ENCODE measurements at regions not wholly inside any gene's neighbourhood (a gene's known extent, or its start where the extent isn't known, plus 50 kb on each side); places are given as distances from the start of the nearest gene placed in this dataset.

DNA sequence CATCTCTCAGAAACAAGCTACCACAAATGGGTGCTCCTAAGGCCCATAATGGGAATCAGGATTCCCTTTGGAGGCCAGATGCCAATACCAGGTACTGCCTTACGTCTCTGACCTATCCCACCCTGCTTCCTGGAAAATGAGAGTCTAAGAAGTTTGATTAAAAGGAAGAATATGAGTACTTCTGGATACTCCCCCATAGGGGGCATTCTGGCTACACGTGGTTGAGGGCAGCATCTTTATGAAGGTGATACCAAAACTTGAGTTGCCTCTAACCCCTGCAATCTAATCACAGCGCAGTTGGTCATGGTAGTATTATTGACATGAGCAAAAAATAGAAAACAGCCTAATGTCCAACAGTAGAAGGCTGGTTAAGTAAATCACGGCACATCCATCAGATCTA, 184.2 kb upstream of the LHX5 start:
- Histone ChIP-seq H4K20me1 (ENCODE audit: insufficient read depth, low read length) (no peaks in the 10 kb centered on the region), H3K36me3 (replicated peaks; ENCODE audit: insufficient read depth, low read length) (no peaks in the 10 kb centered on the region), H3K9me3 (replicated peaks; ENCODE audit: insufficient read depth, low read length) (no peaks in the 10 kb centered on the region), H3K79me2 (ENCODE audit: low read length) (no peaks in the 10 kb centered on the region), H3K27me3 (replicated peaks; ENCODE audit: insufficient read depth, low read length) (no peaks in the 10 kb centered on the region), H3K27ac (ENCODE audit: low read length) (no peak overlapping the region), H3K9ac (ENCODE audit: low read length) (no peak overlapping the region), H3K4me1 (ENCODE audit: low read length) (no peaks in the 10 kb centered on the region), H3K9me2 (replicated peaks; ENCODE audit: insufficient read depth, low read length) (no peaks in the 10 kb centered on the region), H3K4me2 (ENCODE audit: low read depth, low read length) (no peak overlapping the region), H3K4me3 (ENCODE audit: low read length) (no peak overlapping the region), H2AFZ (ENCODE audit: low read length) (no peak overlapping the region), H3F3A (ENCODE audit: insufficient read depth, low read length) (no peaks in the 10 kb centered on the region)
- no peak for DNase-seq
- TF ChIP-seq, protein P1, sequence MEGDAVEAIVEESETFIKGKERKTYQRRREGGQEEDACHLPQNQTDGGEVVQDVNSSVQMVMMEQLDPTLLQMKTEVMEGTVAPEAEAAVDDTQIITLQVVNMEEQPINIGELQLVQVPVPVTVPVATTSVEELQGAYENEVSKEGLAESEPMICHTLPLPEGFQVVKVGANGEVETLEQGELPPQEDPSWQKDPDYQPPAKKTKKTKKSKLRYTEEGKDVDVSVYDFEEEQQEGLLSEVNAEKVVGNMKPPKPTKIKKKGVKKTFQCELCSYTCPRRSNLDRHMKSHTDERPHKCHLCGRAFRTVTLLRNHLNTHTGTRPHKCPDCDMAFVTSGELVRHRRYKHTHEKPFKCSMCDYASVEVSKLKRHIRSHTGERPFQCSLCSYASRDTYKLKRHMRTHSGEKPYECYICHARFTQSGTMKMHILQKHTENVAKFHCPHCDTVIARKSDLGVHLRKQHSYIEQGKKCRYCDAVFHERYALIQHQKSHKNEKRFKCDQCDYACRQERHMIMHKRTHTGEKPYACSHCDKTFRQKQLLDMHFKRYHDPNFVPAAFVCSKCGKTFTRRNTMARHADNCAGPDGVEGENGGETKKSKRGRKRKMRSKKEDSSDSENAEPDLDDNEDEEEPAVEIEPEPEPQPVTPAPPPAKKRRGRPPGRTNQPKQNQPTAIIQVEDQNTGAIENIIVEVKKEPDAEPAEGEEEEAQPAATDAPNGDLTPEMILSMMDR (IDR thresholded peaks at IDR 0.05; ENCODE audit: low read length): no peak
- TF ChIP-seq EZH2phosphoT487 (IDR thresholded peaks at IDR 0.05; ENCODE audit: low read length) (no peak), EZH2 (optimal IDR thresholded peaks at IDR 0.05; ENCODE audit: low read depth, low read length) (no peak)

DNA sequence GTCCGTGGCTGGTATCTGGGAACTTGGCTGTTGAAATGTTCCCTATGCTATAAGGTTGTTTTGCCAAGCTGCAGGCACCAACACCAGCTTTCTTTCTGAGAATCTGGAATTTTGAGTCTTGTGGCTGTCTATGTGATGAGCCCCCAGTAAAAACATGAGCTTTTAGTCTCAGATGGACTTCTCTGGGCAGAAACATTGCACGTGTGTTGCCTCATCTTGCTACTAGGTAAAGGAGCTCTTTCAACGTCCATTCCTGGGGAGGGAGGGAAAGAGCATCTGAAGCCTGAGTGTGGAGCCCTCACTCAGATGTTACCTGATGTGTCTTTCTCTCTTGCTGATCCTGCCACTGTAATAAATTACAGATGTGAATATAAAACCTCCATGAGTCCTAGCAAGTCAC, 183.8 kb upstream of the LHX5 start:
- H3K4me3 ChIP-seq (ENCODE audit: low read length): no peak overlapping the region
- H3K9me2 ChIP-seq (replicated peaks; ENCODE audit: insufficient read depth, low read length): no peaks in the 10 kb centered on the region
- TF ChIP-seq, protein P1 (IDR thresholded peaks at IDR 0.05; ENCODE audit: low read length): no peak
- DNase-seq: no peak
- H3K79me2 ChIP-seq (ENCODE audit: low read length): no peaks in the 10 kb centered on the region
- H3F3A ChIP-seq (ENCODE audit: insufficient read depth, low read length): no peaks in the 10 kb centered on the region
- H3K36me3 ChIP-seq (replicated peaks; ENCODE audit: insufficient read depth, low read length): no peaks in the 10 kb centered on the region
- no peak overlapping the region for H3K27ac ChIP-seq (ENCODE audit: low read length)
- H4K20me1 ChIP-seq (ENCODE audit: insufficient read depth, low read length): no peaks in the 10 kb centered on the region
- H2AFZ ChIP-seq (ENCODE audit: low read length): no peak overlapping the region
- no peak overlapping the region for H3K4me2 ChIP-seq (ENCODE audit: low read depth, low read length)
- no peaks in the 10 kb centered on the region for H3K9me3 ChIP-seq (replicated peaks; ENCODE audit: insufficient read depth, low read length)
- H3K9ac ChIP-seq (ENCODE audit: low read length): no peak overlapping the region
- H3K4me1 ChIP-seq (ENCODE audit: low read length): no peaks in the 10 kb centered on the region
- no peaks in the 10 kb centered on the region for H3K27me3 ChIP-seq (replicated peaks; ENCODE audit: insufficient read depth, low read length)

DNA sequence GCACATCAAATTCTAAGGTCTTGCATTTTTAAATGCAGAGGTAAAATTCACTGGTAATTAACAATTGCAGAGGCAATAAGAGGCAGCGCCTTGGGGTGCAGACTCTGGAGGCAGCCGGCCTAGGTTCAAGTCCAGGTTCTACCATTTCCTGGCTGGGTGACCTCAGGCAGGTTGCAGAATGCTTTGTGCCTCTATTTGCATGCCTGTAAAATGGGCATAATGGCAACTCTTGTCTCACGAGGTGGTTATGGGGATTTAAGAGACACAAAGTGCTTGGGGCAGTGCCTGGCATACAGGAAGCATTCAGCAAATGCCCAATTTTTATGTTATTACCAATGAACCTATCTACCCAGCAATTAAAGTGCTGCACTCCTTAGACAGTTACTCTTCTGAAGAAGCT, 180.0 kb upstream of the LHX5 start:
- Histone ChIP-seq H4K20me1 (ENCODE audit: insufficient read depth, low read length) (no peaks in the 10 kb centered on the region), H3K4me2 (ENCODE audit: low read depth, low read length) (no peak overlapping the region), H3K27me3 (replicated peaks; ENCODE audit: insufficient read depth, low read length) (no peaks in the 10 kb centered on the region; the same call in 1 of the 2 replicates), H3K27ac (ENCODE audit: low read length) (no peak overlapping the region), H3K9me3 (replicated peaks; ENCODE audit: insufficient read depth, low read length) (no peaks in the 10 kb centered on the region), H3K9me2 (replicated peaks; ENCODE audit: insufficient read depth, low read length) (no peaks in the 10 kb centered on the region), H3K9ac (ENCODE audit: low read length) (no peak overlapping the region), H3F3A (ENCODE audit: insufficient read depth, low read length) (no peaks in the 10 kb centered on the region), H3K36me3 (replicated peaks; ENCODE audit: insufficient read depth, low read length) (no peaks in the 10 kb centered on the region), H3K4me1 (ENCODE audit: low read length) (no peaks in the 10 kb centered on the region), H3K79me2 (ENCODE audit: low read length) (no peaks in the 10 kb centered on the region), H2AFZ (ENCODE audit: low read length) (no peak overlapping the region), H3K4me3 (ENCODE audit: low read length) (no peak overlapping the region)
- DNase-seq: no peak
- TF ChIP-seq EZH2 (optimal IDR thresholded peaks at IDR 0.05; ENCODE audit: low read depth, low read length) (no peak), EZH2phosphoT487 (IDR thresholded peaks at IDR 0.05; ENCODE audit: low read length) (no peak)

DNA sequence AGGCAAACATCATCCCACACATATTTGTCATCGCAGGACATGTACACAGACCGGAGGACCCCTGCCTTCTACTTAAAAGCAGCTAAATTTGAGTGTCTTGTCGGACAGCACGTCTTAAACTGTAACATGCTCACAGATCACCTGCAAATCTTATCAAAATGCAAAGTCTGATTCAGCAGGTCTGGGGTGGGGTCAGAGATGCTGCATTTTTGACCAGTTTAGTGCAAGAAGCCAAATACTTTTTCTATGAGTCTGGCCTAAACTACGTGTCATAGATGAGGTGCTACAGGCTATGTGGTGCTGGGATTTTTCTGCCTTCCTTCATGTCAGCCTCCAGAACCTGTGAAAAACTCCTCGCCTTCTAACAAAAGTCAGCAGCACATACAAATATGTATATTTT, 178.8 kb upstream of the LHX5 start:
- H3K36me3 ChIP-seq (replicated peaks; ENCODE audit: insufficient read depth, low read length): no peaks in the 10 kb centered on the region
- H3K27ac ChIP-seq (ENCODE audit: low read length): no peak overlapping the region
- H3F3A ChIP-seq (ENCODE audit: insufficient read depth, low read length): no peaks in the 10 kb centered on the region
- H3K9me2 ChIP-seq (replicated peaks; ENCODE audit: insufficient read depth, low read length): no peaks in the 10 kb centered on the region
- no peak overlapping the region for H2AFZ ChIP-seq (ENCODE audit: low read length)
- no peaks in the 10 kb centered on the region for H4K20me1 ChIP-seq (ENCODE audit: insufficient read depth, low read length)
- H3K4me1 ChIP-seq (ENCODE audit: low read length): no peaks in the 10 kb centered on the region
- no peak overlapping the region for H3K4me3 ChIP-seq (ENCODE audit: low read length)
- H3K9ac ChIP-seq (ENCODE audit: low read length): no peak overlapping the region
- no peak overlapping the region for H3K4me2 ChIP-seq (ENCODE audit: low read depth, low read length)
- no peaks in the 10 kb centered on the region; the same call in 1 of the 2 replicates for H3K27me3 ChIP-seq (replicated peaks; ENCODE audit: insufficient read depth, low read length)
- TF ChIP-seq, protein P1 (IDR thresholded peaks at IDR 0.05; ENCODE audit: low read length): no peak
- TF ChIP-seq EZH2 (optimal IDR thresholded peaks at IDR 0.05; ENCODE audit: low read depth, low read length) (no peak), EZH2phosphoT487 (IDR thresholded peaks at IDR 0.05; ENCODE audit: low read length) (no peak)
- H3K9me3 ChIP-seq (replicated peaks; ENCODE audit: insufficient read depth, low read length): no peaks in the 10 kb centered on the region
- no peak for DNase-seq
- no peaks in the 10 kb centered on the region for H3K79me2 ChIP-seq (ENCODE audit: low read length)
